Esophagus squamous epithelium (tissue), 5 donors: ENCODE measurements at regions not wholly inside any gene's neighbourhood (a gene's known extent, or its start where the extent isn't known, plus 50 kb on each side); places are given as distances from the start of the nearest gene placed in this dataset.

Experiments
- DNase-seq: peaks from one replicate; lab custom pipeline; 2025; lab: John Stamatoyannopoulos, UW
- H3K27ac ChIP-seq, 4 donors: fragments of 200-600 bp; sonication (generic); one replicate each; pipeline ENCODE4 v1.5.1; 2016 to 2019; ENCODE audit warnings: mild to moderate bottlenecking in 1 of 4
- H3K27me3 ChIP-seq, 4 donors: fragments of 200-600 bp; sonication (generic); 1 replicate in 3 of 4; 2 replicates in 1 of 4; pipeline versions ENCODE4 v1.5.1 to v1.6.0; 2017 to 2021; ENCODE audit warnings: antibody characterized with exemption in 1 of 4
- H3K36me3 ChIP-seq, 3 donors: fragments of 200-600 bp; sonication (generic); one replicate each; pipeline ENCODE4 v1.5.1; 2016 to 2019
- H3K4me1 ChIP-seq, 3 donors: fragments of 200-600 bp; sonication (generic); one replicate each; pipeline ENCODE4 v1.5.1; 2017 to 2019
- H3K4me3 ChIP-seq, 4 donors: fragments of 200-600 bp; sonication (generic); 1 replicate in 3 of 4; 2 replicates in 1 of 4; pipeline ENCODE4 v1.5.1; 2016 to 2019; ENCODE audit warnings: mild to moderate bottlenecking in 2 of 4, moderate library complexity in 1 of 4
- H3K9me3 ChIP-seq, 3 donors: fragments of 200-600 bp; sonication (generic); one replicate each; pipeline ENCODE4 v1.5.1; 2016 to 2019
- POLR2A ChIP-seq, 4 donors: fragments of 450-650 bp; IDR thresholded peaks; one replicate each; pipeline ENCODE4 v1.6.1; 2017; ENCODE audit warnings: antibody characterized with exemption in 4 of 4, mild to moderate bottlenecking in 4 of 4, moderate library complexity in 3 of 4
- WGBS, 2 donors: methylation state at CpG; one replicate each; pipeline ENCODE4 v1.1.5; 2018; 5-methylcytosine and 5-hydroxymethylcytosine counted together
- intact Hi-C: fragments of 100-400 bp; cut with DNase I; formaldehyde crosslinking; loops from one replicate; pipeline ENCODE4 v1.15.0; 2022
- TF ChIP-seq, protein P1 (sequence below), 6 experiments: fragments of 450-650 bp in 4 of 6; fragments of 200-600 bp in 2 of 6; sonication (generic) in 2 of 6; IDR thresholded peaks; one replicate each; pipeline ENCODE4 v1.5.1; 2016 to 2019; ENCODE audit warnings: antibody characterized with exemption in 6 of 6, mild to moderate bottlenecking in 4 of 6, moderate library complexity in 4 of 6
- donor health status: DM: yes; HTN: yes; CAD: no.

DNA sequence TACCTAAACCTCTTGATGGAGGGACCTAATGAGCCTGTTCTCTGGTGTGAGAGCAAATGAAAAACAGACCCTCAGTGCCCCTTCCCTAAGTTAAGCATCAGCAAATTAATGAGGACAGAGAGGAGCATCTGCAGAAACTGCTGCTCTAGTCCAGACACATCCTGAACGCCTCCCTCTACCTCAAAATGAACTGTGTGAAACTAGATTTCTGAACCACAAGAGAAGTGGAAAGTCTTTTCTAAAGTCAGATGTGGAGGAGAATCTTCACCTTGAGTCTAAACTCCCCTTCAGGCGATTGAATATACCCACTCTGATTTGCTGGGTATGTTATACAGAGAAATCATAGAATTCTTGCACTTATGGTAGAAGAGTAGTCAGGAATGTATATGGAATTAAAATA lies 104.4 kb upstream of the AMZ2 start:
- intact Hi-C loops, result no loop called here
- no peaks in the 10 kb centered on the region for H3K27me3 ChIP-seq
- DNase-seq, result no peak
- whole genome bisulfite sequencing, 2 donors, result 93 to 96% methylated on average over 2 of the region's 2 CpGs
- no peak overlapping the region for H3K27ac ChIP-seq
- TF ChIP-seq, protein P1, sequence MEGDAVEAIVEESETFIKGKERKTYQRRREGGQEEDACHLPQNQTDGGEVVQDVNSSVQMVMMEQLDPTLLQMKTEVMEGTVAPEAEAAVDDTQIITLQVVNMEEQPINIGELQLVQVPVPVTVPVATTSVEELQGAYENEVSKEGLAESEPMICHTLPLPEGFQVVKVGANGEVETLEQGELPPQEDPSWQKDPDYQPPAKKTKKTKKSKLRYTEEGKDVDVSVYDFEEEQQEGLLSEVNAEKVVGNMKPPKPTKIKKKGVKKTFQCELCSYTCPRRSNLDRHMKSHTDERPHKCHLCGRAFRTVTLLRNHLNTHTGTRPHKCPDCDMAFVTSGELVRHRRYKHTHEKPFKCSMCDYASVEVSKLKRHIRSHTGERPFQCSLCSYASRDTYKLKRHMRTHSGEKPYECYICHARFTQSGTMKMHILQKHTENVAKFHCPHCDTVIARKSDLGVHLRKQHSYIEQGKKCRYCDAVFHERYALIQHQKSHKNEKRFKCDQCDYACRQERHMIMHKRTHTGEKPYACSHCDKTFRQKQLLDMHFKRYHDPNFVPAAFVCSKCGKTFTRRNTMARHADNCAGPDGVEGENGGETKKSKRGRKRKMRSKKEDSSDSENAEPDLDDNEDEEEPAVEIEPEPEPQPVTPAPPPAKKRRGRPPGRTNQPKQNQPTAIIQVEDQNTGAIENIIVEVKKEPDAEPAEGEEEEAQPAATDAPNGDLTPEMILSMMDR (IDR thresholded peaks at IDR 0.05), result no peak
- no peak for TF ChIP-seq POLR2A (IDR thresholded peaks at IDR 0.05)
- no peak overlapping the region for H3K4me3 ChIP-seq
- H3K36me3 ChIP-seq, result no peaks in the 10 kb centered on the region
- no peaks in the 10 kb centered on the region for H3K4me1 ChIP-seq
- H3K9me3 ChIP-seq, result no peaks in the 10 kb centered on the region

DNA sequence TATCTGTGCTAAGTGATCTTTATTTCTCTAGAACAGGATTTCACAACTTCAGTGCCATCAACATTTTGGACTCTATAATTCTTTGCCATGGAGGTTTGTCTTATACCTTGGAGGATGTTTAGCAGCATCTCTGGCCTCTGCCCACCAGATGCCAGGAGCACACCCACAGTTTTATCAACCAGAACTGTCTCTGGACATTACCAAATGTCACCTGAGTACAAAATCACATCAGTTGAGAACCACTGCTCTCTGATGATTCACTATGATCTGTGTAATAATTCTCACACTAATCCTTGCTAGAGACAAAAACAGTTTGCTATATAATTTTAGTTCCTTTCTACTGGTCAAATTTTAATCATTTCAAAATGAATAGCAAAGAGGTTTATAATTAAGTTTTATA lies 102.8 kb upstream of the AMZ2 start:
- H3K36me3 ChIP-seq, result no peaks in the 10 kb centered on the region
- TF ChIP-seq, protein P1 (IDR thresholded peaks at IDR 0.05), result no peak
- TF ChIP-seq POLR2A (IDR thresholded peaks at IDR 0.05), result no peak
- intact Hi-C loops, result no loop called here
- no peaks in the 10 kb centered on the region for H3K9me3 ChIP-seq
- no peaks in the 10 kb centered on the region for H3K4me1 ChIP-seq
- no peak overlapping the region for H3K4me3 ChIP-seq
- no peaks in the 10 kb centered on the region for H3K27me3 ChIP-seq
- DNase-seq, result no peak
- H3K27ac ChIP-seq, result no peak overlapping the region

DNA sequence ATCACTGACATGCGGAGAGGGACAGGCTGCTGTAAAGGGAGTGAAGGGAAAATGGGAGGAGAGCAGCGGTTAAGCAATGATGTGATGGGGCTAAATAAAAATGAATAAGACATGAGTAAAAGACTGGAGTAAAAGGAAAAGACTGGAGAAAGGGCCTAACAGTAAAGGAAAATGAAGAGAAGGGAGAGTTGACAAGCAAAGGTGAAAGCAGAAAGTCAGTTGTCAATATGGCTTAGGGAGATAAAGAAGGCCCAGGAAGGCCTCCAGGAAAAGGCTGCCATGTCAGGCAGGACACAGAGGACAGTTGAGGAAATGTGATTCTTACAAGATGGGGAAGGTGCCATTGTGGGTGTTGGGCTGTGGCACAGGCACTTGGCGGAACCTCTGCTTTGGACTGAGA lies 98.9 kb upstream of the AMZ2 start:
- no peak for DNase-seq
- intact Hi-C loops, result no loop called here
- H3K9me3 ChIP-seq, result no peaks in the 10 kb centered on the region
- H3K36me3 ChIP-seq, result no peaks in the 10 kb centered on the region
- H3K27me3 ChIP-seq, result no peaks in the 10 kb centered on the region
- H3K4me1 ChIP-seq, result no peaks in the 10 kb centered on the region
- 94 to 96% methylated on average over 3 of the region's 3 CpGs for WGBS, 2 donors
- H3K4me3 ChIP-seq, result no peak overlapping the region
- TF ChIP-seq POLR2A (IDR thresholded peaks at IDR 0.05), result no peak
- TF ChIP-seq, protein P1 (IDR thresholded peaks at IDR 0.05), result no peak
- H3K27ac ChIP-seq, result no peak overlapping the region

DNA sequence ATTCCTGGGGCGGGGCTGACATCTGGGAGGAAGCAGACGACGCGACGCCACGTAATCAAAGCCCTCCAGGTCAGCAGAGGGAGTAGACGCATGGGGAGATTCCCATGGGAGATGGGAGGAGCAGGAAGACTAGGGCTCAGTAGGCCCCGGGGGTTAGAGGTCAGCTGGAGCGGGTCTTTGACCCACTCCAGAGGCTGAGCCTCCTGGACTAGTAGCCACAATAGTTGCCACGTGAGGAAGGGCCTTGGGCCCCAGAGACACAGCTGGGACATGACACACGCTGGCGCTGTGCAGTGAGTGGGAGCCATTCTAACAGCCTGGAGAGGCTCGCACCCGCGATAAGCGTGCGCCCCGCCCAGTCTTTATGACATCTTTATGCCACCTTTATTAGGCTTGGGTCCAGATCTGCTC lies 95.7 kb upstream of the AMZ2 start:
- DNase-seq, result no peak
- Histone ChIP-seq H3K36me3 (no peaks in the 10 kb centered on the region), H3K4me3 (no peak overlapping the region), H3K9me3 (no peaks in the 10 kb centered on the region), H3K4me1 (no peaks in the 10 kb centered on the region), H3K27ac (no peak overlapping the region), H3K27me3 (no peaks in the 10 kb centered on the region)
- intact Hi-C loops, result no loop called here
- 94 to 95% methylated on average over 12 to 14 of the region's 18 CpGs for WGBS, 2 donors
- TF ChIP-seq POLR2A (IDR thresholded peaks at IDR 0.05), result no peak
- TF ChIP-seq, protein P1 (IDR thresholded peaks at IDR 0.05), result no peak

DNA sequence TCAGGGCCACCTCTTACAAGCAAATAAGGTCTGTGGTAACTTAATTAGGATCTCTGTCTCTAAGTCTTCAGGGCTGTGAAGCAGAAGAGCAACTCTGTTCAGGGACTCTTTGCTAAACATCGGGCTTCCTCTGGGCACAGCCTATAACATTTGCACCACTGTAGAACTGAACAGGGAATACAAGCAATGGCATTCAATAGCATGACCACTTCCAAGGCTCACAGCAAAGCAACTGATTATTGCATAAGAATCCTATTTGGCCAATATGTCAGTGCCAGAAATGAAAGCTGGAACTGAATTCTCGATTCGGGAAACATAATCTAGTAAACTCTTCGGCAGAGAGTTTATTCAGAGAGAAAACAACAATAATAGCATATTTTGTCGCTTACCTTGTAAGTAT lies 92.2 kb upstream of the AMZ2 start:
- no peaks in the 10 kb centered on the region for H3K4me1 ChIP-seq
- no peaks in the 10 kb centered on the region for H3K9me3 ChIP-seq
- no peaks in the 10 kb centered on the region for H3K27me3 ChIP-seq
- H3K36me3 ChIP-seq, result no peaks in the 10 kb centered on the region
- intact Hi-C loops, result no loop called here
- no peak for DNase-seq
- no peak overlapping the region for H3K27ac ChIP-seq
- H3K4me3 ChIP-seq, result no peak overlapping the region
- 89% methylated on average over 5 of the region's 5 CpGs for WGBS, 2 donors
- TF ChIP-seq, protein P1 (IDR thresholded peaks at IDR 0.05), result no peak
- no peak for TF ChIP-seq POLR2A (IDR thresholded peaks at IDR 0.05)
